ENCODE measurements at regions not wholly inside any gene's neighbourhood (a gene's known extent, or its start where the extent isn't known, plus 50 kb on each side); places are given as distances from the start of the nearest gene placed in this dataset.

GRCh38 chr14:100663761-100664052, 63.0 kb upstream of the DLK1 start:
- TF ChIP-seq CTCF (conservative IDR thresholded peaks at IDR 0.05) = no peak
- H4K91ac ChIP-seq (ENCODE audit: insufficient read length, low read depth, low read length) = no peak overlapping the region
- no peak overlapping the region for H2BK12ac ChIP-seq (ENCODE audit: insufficient read length, low read depth, low read length)
- no peaks in the 10 kb centered on the region for H3K9me3 ChIP-seq (ENCODE audit: control insufficient read depth, low read depth, low read length)
- H3T11ph ChIP-seq (ENCODE audit: low read length) = no peak overlapping the region
- H3K14ac ChIP-seq (ENCODE audit: insufficient read depth, low read length) = no peak overlapping the region; the same call in 1 of the 2 replicates
- no peak overlapping the region for H3K4ac ChIP-seq (ENCODE audit: low read depth, low read length)
- Mint-ChIP-seq H3K27ac (no peak overlapping the region), H3K27me3 (ENCODE audit: low read depth) (peaks cover 8% of the 10 kb centered on the region), H3K9me3 (no peaks in the 10 kb centered on the region), H3K4me3 (no peak overlapping the region), H3K36me3 (ENCODE audit: insufficient read depth in 1 of 3, low read depth in 3 of 3) (no peaks in the 10 kb centered on the region), H3K4me1 (peaks cover 12 to 14% of the 10 kb centered on the region in 2 experiments)
- no peak overlapping the region for H3K56ac ChIP-seq (ENCODE audit: insufficient read length, low read depth, low read length)
- H3K79me2 ChIP-seq (ENCODE audit: insufficient read depth, low read length) = no peaks in the 10 kb centered on the region
- H2AFZ ChIP-seq (ENCODE audit: low read length) = no peak overlapping the region
- WGBS (ENCODE audit: extremely low coverage, insufficient read length, low lambda C conversion rate) = no CpG with 5 or more reads among the region's 3 CpGs
- H3K4me1 ChIP-seq (ENCODE audit: insufficient read depth, low read length) = no peaks in the 10 kb centered on the region
- no peaks in the 10 kb centered on the region for H3K23me2 ChIP-seq (ENCODE audit: insufficient read length, low read depth, low read length, poor library complexity, severe bottlenecking)
- H2BK20ac ChIP-seq (ENCODE audit: low read depth, low read length, poor library complexity, severe bottlenecking) = no peak overlapping the region
- H4K5ac ChIP-seq (ENCODE audit: insufficient read length, low read depth, low read length) = no peak overlapping the region
- DNase-seq = no peak
- H3K27ac ChIP-seq (ENCODE audit: insufficient read length, low read depth, low read length) = no peak overlapping the region
- no peak overlapping the region for H2BK15ac ChIP-seq (ENCODE audit: low read depth, low read length)
- no peak overlapping the region for H3K18ac ChIP-seq (ENCODE audit: insufficient read length, low read depth, low read length)
- H2BK5ac ChIP-seq (ENCODE audit: insufficient read length, low read length) = no peak overlapping the region
- no peaks in the 10 kb centered on the region for H3K79me1 ChIP-seq (ENCODE audit: insufficient read depth, low read depth, low read length, poor library complexity, severe bottlenecking)
- H4K8ac ChIP-seq (replicated peaks; ENCODE audit: insufficient read length, low read depth, low read length) = no peak overlapping the region
- no peak overlapping the region for H2AK5ac ChIP-seq (ENCODE audit: insufficient read length, low read length)
- H3K23ac ChIP-seq (ENCODE audit: insufficient read length, low read depth, low read length) = no peak overlapping the region
- H4K20me1 ChIP-seq (ENCODE audit: control insufficient read depth, insufficient read depth, insufficient read length) = no peaks in the 10 kb centered on the region
- H3K27me3 ChIP-seq (ENCODE audit: insufficient read depth, low read length) = no peaks in the 10 kb centered on the region
- no peak overlapping the region for H2BK120ac ChIP-seq (ENCODE audit: low read depth, low read length, poor library complexity, severe bottlenecking)
- no peak overlapping the region for H3K9ac ChIP-seq (ENCODE audit: extremely low read depth, insufficient read length, low read length)
- H3K4me2 ChIP-seq (ENCODE audit: insufficient read depth, insufficient read length, low read length) = no peak overlapping the region

All from H9 (cell line).